PC-9 (cell line): ENCODE measurements at regions not wholly inside any gene's neighbourhood (a gene's known extent, or its start where the extent isn't known, plus 50 kb on each side); places are given as distances from the start of the nearest gene placed in this dataset.

ENCODE experiments used
- EZH2 ChIP-seq: fragments of 200-600 bp; sonication (generic); IDR thresholded peaks from 2 replicates; pipeline ENCODE4 v1.8.0; 2017; ENCODE audit warnings: antibody characterized with exemption, low read depth
- TF ChIP-seq, protein P1 (sequence below): fragments of 200-600 bp; sonication (generic); conservative IDR thresholded peaks from 2 replicates; pipeline ENCODE4 v1.6.1; 2017; ENCODE audit warnings: mixed run types, antibody characterized with exemption, mild to moderate bottlenecking, moderate library complexity

DNA sequence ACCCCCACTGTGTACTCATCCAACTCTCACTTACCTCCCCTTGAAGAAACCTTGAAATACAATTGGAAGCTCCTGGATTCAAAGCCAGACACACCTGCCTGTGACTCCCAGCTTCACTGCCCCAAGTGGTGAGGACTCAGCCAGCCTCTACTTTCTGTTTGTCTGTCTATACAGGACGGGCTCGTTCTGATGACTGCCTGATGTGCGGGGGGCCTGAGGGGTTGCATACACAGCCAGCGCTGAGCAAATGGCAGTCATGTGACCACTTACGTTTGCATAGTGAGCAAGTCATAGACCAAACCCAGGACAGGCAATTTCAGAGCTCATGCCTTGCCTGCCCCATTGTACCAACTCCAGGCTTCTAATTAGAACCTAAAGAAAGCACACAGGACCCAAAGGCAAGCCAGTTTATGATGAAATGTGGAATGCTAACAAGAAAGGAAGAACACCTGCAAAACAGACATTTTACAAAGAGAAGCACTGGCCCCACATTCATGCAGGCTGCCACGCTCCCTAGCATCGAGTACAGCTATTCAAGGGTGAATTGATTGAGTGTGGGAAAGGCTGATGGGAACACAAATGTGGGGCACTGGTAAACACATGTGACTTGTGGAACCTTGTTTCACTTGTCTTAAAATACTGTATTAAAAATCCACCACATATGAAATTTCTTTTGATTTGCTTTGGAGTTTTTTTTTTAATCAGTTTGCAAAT lies 137.8 kb downstream of the LNPK start:
- TF ChIP-seq, protein P1, sequence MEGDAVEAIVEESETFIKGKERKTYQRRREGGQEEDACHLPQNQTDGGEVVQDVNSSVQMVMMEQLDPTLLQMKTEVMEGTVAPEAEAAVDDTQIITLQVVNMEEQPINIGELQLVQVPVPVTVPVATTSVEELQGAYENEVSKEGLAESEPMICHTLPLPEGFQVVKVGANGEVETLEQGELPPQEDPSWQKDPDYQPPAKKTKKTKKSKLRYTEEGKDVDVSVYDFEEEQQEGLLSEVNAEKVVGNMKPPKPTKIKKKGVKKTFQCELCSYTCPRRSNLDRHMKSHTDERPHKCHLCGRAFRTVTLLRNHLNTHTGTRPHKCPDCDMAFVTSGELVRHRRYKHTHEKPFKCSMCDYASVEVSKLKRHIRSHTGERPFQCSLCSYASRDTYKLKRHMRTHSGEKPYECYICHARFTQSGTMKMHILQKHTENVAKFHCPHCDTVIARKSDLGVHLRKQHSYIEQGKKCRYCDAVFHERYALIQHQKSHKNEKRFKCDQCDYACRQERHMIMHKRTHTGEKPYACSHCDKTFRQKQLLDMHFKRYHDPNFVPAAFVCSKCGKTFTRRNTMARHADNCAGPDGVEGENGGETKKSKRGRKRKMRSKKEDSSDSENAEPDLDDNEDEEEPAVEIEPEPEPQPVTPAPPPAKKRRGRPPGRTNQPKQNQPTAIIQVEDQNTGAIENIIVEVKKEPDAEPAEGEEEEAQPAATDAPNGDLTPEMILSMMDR: no peak
- TF ChIP-seq EZH2: no peak
